CD4-positive, alpha-beta T cell (primary cell): ENCODE measurements at regions not wholly inside any gene's neighbourhood (a gene's known extent, or its start where the extent isn't known, plus 50 kb on each side); places are given as distances from the start of the nearest gene placed in this dataset.

ENCODE experiments used
- ATAC-seq: fragments of 200-7000 bp; cut with Tn5 transposase; one replicate; pipeline ENCODE4 v1.10.0; 2022; ENCODE audit warnings: mild to moderate bottlenecking; ENCODE audit not compliant: poor library complexity
- CTCF ChIA-PET: fragments of 350-600 bp; sonication (Branson Sonifier 250); formaldehyde crosslinking; loops from one replicate; lab custom pipeline; 2021; ENCODE audit warnings: antibody characterized with exemption, inconsistent platforms; lab: Charles Lee
- POLR2A ChIA-PET: fragments of 350-600 bp; sonication (Branson Sonifier 250); formaldehyde crosslinking; loops from one replicate; lab custom pipeline; 2021; ENCODE audit warnings: antibody characterized with exemption, inconsistent platforms; lab: Charles Lee
- DNase-seq, 14 experiments: peaks; one replicate each; pipeline ENCODE4 v3.0.0-alpha.2; 2013 to 2020; ENCODE audit warnings: mixed read lengths in 2 of 14
- H3K27ac ChIP-seq, 2 donors: one replicate each; pipeline versions ENCODE4 v1.5.1 to v1.7.0; 2013; ENCODE audit warnings: low read length in 2 of 2, low read depth in 1 of 2, mild to moderate bottlenecking in 1 of 2
- H3K27me3 ChIP-seq, 2 experiments: 1 replicate in 1 of 2; 2 replicates in 1 of 2; pipeline versions ENCODE4 v1.6.1 to v1.7.0; 2013; ENCODE audit warnings: low read length in 2 of 2, control low read depth in 1 of 2, mild to moderate bottlenecking in 1 of 2, moderate library complexity in 1 of 2; ENCODE audit not compliant: insufficient read depth in 2 of 2, control insufficient read depth in 1 of 2
- H3K36me3 ChIP-seq: one replicate; pipeline ENCODE4 v1.6.1; 2013; ENCODE audit warnings: low read length, control low read depth; ENCODE audit not compliant: insufficient read depth
- H3K4me1 ChIP-seq: one replicate; pipeline ENCODE4 v1.6.1; 2013; ENCODE audit warnings: low read length, control low read depth; ENCODE audit not compliant: insufficient read depth
- H3K4me3 ChIP-seq: one replicate; pipeline ENCODE4 v1.5.1; 2013; ENCODE audit warnings: mild to moderate bottlenecking, low read length, moderate library complexity
- H3K9me3 ChIP-seq, 2 experiments: 1 replicate in 1 of 2; 2 replicates in 1 of 2; pipeline versions ENCODE4 v1.6.1 to v1.7.0; 2013; ENCODE audit warnings: low read length in 2 of 2, mild to moderate bottlenecking in 2 of 2, control low read depth in 1 of 2, moderate library complexity in 1 of 2; ENCODE audit not compliant: control insufficient read depth in 1 of 2, insufficient read depth in 1 of 2
- H3K27ac Mint-ChIP-seq: one replicate; pipeline ENCODE4 v1.8.0; 2020; ENCODE audit warnings: mixed read lengths
- H3K27me3 Mint-ChIP-seq: one replicate; pipeline ENCODE4 v1.8.0; 2021; ENCODE audit warnings: mixed read lengths
- H3K36me3 Mint-ChIP-seq: one replicate; pipeline ENCODE4 v1.8.0; 2021; ENCODE audit warnings: low read depth, mixed read lengths
- H3K4me1 Mint-ChIP-seq: one replicate; pipeline ENCODE4 v1.8.0; 2021; ENCODE audit warnings: low read depth, mixed read lengths
- H3K4me3 Mint-ChIP-seq: one replicate; pipeline ENCODE4 v1.8.0; 2020; ENCODE audit warnings: mild to moderate bottlenecking, mixed read lengths
- H3K9me3 Mint-ChIP-seq: one replicate; pipeline ENCODE4 v1.8.0; 2020; ENCODE audit warnings: mixed read lengths
- intact Hi-C, 2 experiments: fragments of 100-400 bp; cut with DNase I in 1 of 2; cut with micrococcal nuclease in 1 of 2; formaldehyde crosslinking; loops; one replicate each; pipeline versions ENCODE4 v1.15.1 to v1.9.0; 2023 to 2025; cut with DNase I, micrococcal nuclease
- TF ChIP-seq, protein P1 (sequence below): fragments of 200-600 bp; IDR thresholded peaks from one replicate; pipeline ENCODE4 v1.8.0; 2022; ENCODE audit warnings: antibody characterized with exemption, mild to moderate bottlenecking

DNA sequence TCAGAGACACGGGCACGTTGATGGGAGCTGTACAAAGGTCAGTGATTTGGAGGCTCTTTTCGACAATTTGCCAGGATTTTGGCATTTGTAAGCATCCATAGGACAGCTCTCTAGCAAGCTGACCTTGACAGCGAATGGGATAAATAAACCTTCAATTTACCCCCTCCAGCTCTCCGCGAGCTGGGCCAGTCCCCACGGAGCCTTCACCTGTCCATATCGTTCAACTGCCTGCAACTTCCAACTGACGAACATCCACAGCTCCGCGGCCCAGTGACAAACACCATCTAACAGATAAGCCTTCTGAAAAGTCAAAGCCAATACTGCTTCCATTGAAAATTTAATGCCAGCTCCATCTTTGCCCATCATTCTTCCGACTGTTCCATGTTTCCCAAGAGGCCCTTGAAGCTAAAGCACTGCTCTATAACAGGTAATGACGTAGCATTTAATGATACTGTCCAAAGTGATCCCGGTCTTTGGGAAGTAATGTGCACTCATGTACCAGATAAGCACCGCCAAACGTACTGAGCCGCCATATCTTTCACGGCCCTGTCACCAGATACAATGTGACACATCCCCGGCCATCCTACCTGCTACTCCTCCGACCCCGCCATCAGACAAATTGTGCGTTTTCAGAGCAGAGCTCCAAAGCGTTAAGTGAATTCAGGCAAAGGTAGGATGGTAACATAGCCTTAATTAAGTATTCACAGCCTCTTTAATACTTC, 365.3 kb upstream of the ZNF507 start:
- Mint-ChIP-seq H3K4me1 (no peaks in the 10 kb centered on the region), H3K27me3 (no peaks in the 10 kb centered on the region), H3K36me3 (no peaks in the 10 kb centered on the region), H3K9me3 (peaks cover 2% of the 10 kb centered on the region), H3K4me3 (no peak overlapping the region), H3K27ac (no peak overlapping the region)
- peaks cover 0 to 21% of the 10 kb centered on the region in 2 experiments for H3K9me3 ChIP-seq
- intact Hi-C loops, result no loop called here
- no peaks in the 10 kb centered on the region for H3K4me1 ChIP-seq
- no peak for ATAC-seq
- no peaks in the 10 kb centered on the region for H3K27me3 ChIP-seq
- H3K27ac ChIP-seq, result no peak overlapping the region
- TF ChIP-seq, protein P1, sequence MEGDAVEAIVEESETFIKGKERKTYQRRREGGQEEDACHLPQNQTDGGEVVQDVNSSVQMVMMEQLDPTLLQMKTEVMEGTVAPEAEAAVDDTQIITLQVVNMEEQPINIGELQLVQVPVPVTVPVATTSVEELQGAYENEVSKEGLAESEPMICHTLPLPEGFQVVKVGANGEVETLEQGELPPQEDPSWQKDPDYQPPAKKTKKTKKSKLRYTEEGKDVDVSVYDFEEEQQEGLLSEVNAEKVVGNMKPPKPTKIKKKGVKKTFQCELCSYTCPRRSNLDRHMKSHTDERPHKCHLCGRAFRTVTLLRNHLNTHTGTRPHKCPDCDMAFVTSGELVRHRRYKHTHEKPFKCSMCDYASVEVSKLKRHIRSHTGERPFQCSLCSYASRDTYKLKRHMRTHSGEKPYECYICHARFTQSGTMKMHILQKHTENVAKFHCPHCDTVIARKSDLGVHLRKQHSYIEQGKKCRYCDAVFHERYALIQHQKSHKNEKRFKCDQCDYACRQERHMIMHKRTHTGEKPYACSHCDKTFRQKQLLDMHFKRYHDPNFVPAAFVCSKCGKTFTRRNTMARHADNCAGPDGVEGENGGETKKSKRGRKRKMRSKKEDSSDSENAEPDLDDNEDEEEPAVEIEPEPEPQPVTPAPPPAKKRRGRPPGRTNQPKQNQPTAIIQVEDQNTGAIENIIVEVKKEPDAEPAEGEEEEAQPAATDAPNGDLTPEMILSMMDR, result no peak
- ChIA-PET POLR2A (no interaction called here), CTCF (no interaction called here)
- no peaks in the 10 kb centered on the region for H3K36me3 ChIP-seq
- no peak overlapping the region for H3K4me3 ChIP-seq
- DNase-seq, result no peak

DNA sequence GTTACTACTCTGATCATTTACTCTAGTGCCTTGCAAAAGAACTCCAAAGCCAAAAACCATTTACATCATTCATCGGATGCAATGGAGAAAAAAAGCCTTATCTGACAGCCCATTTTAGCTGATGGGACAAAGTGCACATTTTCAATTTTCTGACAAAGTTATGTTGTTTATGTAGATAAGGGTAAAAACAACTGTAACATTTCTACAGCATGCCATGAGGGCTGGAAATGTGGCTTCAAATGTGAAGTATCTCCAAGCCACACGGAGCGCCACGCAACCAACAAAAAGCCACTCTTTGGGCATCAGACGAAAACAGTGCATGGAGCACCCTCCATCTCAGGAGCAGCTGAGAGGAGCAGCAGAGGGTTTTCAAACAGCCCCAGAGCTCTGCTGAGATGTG, 364.6 kb upstream of the ZNF507 start:
- ChIA-PET POLR2A (no interaction called here), CTCF (no interaction called here)
- no peak for DNase-seq
- Mint-ChIP-seq H3K4me3 (no peak overlapping the region), H3K27ac (no peak overlapping the region), H3K27me3 (no peaks in the 10 kb centered on the region), H3K9me3 (peaks cover 5% of the 10 kb centered on the region), H3K36me3 (no peaks in the 10 kb centered on the region), H3K4me1 (no peaks in the 10 kb centered on the region)
- Histone ChIP-seq H3K4me3 (no peak overlapping the region), H3K27me3 (no peaks in the 10 kb centered on the region), H3K27ac (no peak overlapping the region), H3K36me3 (no peaks in the 10 kb centered on the region), H3K9me3 (peaks cover 0 to 26% of the 10 kb centered on the region in 2 experiments), H3K4me1 (no peaks in the 10 kb centered on the region)
- TF ChIP-seq, protein P1, result no peak
- intact Hi-C loops, result no loop called here
- no peak for ATAC-seq

DNA sequence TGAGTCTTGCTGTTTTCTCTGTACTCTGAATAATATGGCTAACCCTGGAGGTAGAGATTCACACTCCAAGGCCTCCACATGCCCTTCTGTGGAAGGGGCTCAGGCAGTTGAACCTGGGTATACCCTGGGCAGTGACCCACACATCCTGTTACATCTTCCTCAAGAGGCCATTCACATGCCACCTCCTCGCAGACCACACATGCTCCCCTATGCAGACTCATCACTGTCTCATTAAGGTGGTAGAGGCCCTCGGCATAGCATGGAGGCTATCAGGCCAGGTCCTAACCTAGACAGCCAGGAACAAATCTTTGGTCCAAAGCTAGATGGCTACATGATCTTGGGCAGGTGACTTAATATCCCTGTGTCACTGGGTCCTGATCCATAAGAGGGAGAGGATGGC, 363.9 kb upstream of the ZNF507 start:
- DNase-seq (no peak), ATAC-seq (no peak)
- TF ChIP-seq, protein P1, result no peak
- Mint-ChIP-seq H3K9me3 (peaks cover 5% of the 10 kb centered on the region), H3K4me3 (no peak overlapping the region), H3K27me3 (no peaks in the 10 kb centered on the region), H3K27ac (no peak overlapping the region), H3K4me1 (no peaks in the 10 kb centered on the region), H3K36me3 (no peaks in the 10 kb centered on the region)
- H3K9me3 ChIP-seq, result peaks cover 0 to 23% of the 10 kb centered on the region in 2 experiments
- H3K36me3 ChIP-seq, result no peaks in the 10 kb centered on the region
- POLR2A ChIA-PET, result no interaction called here
- H3K4me1 ChIP-seq, result no peaks in the 10 kb centered on the region
- H3K4me3 ChIP-seq, result no peak overlapping the region
- CTCF ChIA-PET, result no interaction called here
- no peaks in the 10 kb centered on the region for H3K27me3 ChIP-seq
- H3K27ac ChIP-seq, result no peak overlapping the region
- intact Hi-C loops, result no loop called here
